DMS 273 (cell line): ENCODE measurements at regions not wholly inside any gene's neighbourhood (a gene's known extent, or its start where the extent isn't known, plus 50 kb on each side); places are given as distances from the start of the nearest gene placed in this dataset.
A peak's percentile ranks its signal among the peaks of the same experiment; 100 is the strongest.

Source experiments
- DNase-seq: peaks from one replicate; lab custom pipeline; 2025; ENCODE audit not compliant: unreplicated experiment; lab: John Stamatoyannopoulos, UW

DNA sequence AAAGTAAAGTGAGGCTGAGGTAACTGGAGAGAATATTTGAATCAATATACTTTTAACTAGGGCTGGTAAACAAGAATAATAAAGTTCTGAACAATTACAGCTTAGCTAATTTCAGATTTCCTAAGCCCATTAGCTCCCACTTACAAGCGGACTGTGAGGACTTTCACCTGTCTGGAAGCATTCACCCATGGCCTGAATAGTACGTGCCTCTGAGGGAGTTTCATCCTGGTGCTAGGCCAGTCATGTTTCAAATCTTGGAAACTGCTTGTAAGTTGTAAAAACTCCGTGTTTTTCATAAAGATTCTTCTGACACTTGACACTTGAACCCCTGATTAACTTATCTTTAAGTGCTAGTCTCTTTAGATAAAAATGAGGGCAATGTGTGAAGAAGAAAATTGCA lies 975.2 kb upstream of the GHITM start:
- no peak for DNase-seq

GRCh38 chr10:83165265-83165664 lies 974.0 kb upstream of the GHITM start:
- DNase-seq: peak; percentile 71

- peak; percentile 78 for DNase-seq
Measured at GRCh38 chr10:83166344-83166743, 973.0 kb upstream of the GHITM start.

GRCh38 chr10:83167081-83167480 lies 972.2 kb upstream of the GHITM start:
- no peak for DNase-seq

GRCh38 chr10:83176901-83177300 lies 962.4 kb upstream of the GHITM start:
- no peak for DNase-seq

DNA sequence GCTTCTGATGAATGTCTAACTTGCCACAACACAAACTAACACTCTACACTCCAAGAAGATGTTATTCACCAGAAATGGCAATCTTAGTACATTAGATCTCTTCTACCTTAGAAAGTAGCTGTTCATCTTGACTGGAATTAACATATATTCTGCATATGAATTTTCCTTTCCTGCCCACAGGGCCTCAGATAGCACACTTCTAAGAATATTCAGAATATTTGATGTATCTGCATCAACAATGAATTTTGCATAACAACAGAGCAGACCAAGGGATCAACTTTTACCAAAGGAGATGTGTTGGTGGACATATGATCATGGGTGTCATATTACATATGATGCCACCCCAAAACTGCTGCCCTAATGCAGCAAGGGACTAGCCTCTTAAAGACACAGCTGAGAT lies 960.8 kb upstream of the GHITM start:
- DNase-seq: no peak

- no peak for DNase-seq
Measured at GRCh38 chr10:83179371-83179770, 959.9 kb upstream of the GHITM start.

DNA sequence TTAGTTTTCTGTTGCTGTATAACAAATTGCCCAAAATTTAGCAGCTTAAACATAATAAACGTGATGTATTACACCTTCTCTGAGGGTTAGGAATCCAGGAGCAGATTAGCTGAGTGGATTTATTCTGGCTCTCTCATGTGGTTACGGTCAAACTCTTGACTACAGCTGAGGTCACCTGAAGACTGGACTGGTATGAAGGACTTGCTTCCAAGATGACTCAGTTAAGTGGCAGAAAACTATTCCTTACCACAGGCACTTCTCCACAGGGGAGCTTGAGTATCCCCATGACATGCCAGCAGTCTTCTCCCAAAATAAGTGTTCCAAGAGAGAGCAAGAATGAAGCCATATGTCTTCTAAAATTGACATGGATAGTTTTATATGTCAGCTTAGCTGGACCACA lies 957.2 kb upstream of the GHITM start:
- no peak for DNase-seq

GRCh38 chr10:83184641-83185040 lies 954.7 kb upstream of the GHITM start:
- no peak for DNase-seq

DNA sequence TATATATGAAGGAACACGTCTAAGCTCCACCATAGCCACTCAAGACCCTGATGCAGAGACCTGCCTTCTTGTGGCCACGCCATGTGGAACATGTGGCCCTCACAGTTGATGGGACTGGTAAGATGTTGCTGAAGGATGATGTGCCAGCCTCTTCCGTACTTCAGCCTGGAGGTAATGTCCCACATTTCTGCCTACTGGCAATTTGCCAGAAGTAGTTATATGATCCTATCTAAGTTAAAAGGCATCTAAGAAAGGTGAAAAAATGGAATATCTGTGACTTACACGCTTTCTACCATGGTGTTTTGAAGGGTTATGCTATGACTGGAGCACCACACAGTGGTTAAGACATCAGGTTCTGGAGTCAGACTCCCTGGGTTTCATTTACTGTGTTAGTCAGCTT lies 948.7 kb upstream of the GHITM start:
- DNase-seq: peak; percentile 1

DNA sequence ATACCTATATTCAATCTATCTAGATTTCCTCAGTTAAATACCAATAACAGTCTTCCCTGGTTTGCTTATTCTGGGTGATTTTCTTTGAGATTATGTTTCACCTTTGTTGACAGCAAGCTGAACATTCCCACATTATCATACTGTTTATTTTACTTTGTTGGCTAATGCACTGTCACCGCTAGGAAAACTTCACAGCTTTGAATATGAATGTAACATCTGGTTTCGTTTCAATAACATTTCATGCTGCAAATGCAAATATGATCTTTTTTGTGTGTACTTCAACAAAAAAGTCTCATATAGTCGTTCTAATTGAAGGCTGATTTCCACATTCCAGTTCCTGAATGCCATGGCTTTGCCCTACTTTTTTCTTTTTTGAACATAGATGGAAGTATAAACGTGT lies 946.3 kb upstream of the GHITM start:
- no peak for DNase-seq

DNA sequence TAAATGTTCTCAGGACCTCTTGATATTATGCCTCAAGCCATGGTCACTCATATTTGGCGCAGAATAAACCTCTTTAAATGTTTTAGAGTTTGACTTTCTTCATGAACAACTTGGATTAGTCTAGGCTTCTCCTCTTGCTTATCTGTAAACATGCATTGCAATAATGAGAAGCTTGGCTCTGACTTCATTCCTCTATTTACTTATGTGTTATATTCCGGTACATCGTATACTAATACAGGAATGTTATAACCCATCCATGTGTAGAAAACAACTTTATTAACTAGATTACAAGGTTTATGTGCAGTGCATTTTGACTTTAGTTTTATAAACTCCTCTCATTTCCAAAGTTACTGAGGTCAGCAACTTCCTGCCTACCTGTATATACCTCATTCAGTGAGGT lies 944.3 kb upstream of the GHITM start:
- no peak for DNase-seq

DNA sequence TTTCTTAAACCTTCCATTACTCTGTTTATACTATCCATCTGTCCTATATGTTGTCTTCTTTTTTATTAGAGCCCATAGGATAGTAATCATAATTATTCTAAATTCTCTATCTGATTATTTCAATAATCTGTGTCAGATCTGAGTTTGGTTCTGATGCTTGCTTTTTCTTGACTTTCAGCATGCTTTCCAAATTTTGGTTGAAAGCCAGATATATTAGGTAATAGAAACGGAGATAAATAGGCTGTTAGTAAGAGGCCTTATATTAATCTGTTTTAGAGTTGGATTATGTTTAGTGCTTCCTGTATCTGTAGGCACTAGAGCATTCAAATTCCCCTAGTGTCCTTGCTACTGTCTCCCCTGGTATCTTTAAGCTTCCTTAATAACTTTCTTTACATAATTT lies 939.9 kb upstream of the GHITM start:
- DNase-seq: no peak

DNA sequence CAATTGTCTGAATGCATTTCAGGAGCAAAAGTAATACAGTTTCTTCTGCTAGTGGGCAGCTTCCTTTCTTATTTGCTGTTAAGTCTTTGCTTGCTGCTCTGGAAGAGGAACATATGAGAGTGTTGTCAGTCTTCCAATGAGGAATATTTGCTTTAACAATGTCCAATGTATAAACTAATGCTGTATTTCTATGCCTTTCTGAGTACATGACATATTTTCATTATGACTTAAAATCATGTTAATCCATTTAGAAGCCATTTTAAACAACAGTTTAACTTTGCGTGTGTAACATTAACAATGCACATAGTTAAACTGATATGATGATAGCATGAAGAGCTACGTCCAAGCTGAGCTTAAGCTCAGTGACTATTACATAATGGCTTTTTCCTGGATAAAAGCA lies 933.4 kb upstream of the GHITM start:
- DNase-seq: no peak

DNA sequence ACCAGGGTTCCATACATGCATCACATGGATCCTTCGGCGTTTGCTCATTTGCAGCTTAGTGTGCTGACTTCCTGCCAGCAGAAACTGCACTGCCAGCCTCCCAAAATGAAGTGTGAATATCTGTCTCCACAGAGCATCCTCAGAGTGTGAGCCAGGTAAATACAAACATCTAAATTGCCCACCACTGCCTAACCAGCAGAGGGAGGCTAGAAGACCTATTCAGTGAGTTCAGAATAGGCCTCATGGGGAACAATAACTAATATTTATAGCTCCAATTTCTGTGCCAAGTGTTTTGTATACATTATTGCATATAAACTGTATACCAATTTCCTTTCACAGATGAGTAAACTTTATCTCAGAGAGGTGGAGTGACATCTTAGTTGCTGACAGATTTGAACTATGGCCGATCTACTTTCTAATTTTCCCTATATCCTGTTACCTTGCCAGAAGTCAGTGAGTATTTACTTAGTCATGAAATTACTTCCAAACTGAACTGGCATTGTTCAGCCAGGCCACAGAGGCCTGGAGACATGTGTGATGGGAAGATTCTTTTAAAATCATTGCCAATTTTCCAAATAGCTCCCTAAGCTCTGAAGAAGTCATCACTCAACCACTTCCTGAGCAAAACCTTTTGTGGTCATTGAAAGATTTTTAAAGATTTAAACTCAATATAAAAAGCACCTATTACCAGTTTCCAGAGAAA lies 926.5 kb upstream of the GHITM start:
- DNase-seq: no peak

GRCh38 chr10:83214136-83214535 lies 925.2 kb upstream of the GHITM start:
- peak; percentile 66 for DNase-seq

- DNase-seq: no peak
Measured at GRCh38 chr10:83218205-83218604, 921.1 kb upstream of the GHITM start.

GRCh38 chr10:83222300-83222699 lies 917.0 kb upstream of the GHITM start:
- no peak for DNase-seq

DNA sequence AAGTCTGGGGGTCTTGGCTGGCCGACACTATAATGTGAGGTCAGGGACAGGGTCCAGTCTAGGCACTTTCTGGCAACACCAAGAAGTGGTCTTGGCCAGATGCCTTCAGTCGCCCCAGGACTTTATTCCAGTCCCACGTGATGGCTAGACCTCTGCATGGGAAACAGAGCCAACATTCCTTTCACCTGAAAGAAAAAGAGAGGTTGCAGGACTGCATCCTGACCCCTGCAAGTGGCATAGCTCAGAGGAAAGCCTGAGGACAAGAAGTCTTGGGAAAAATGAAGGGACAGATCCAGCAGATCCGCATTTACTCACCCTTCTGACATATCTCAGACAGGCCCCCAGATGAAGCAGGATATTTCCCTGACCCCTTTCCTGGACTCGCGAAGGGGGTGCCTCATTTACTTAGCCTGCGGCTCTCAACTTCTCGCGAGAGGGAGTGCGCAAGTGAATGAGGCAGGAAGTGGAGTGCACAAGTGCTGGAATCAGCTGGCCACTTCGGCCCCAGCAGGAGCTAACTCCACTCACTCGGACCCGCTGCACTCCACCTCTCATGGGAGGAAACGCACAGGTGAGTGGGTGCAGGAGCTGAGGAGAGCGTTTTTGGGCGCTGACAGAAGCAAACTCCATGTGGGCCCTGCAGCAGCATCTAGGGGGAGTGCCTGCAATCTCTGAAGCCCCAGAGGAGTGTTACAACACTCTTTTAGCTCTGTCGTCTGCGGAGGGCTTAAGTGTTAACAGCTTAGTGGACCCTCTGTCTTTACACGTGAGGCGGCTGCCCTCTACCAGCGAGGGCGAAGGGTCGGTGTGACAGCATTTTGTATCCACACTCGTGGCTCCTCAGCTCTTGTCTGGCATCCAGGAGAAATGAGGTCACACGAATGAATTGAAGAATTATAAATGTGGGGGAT lies 916.2 kb upstream of the GHITM start:
- DNase-seq: no peak

DNA sequence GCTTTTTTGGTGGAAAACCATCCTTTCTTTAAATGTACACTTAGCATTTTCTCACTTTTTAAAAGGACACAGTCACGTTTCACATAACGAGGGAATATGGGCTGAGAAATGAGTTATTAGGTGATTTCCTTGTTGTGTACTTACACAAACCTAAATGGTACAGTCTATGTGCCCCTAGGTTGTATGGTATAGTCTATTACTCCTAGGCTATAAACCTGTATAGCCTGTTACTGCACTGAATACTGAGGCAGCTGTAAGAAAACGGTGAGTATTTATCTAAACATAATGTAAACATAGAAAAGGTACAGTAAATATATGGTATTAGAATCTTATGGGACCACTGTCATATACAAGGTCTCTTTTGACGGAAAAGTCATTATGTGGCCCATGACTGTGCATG lies 913.5 kb upstream of the GHITM start:
- DNase-seq: no peak

DNA sequence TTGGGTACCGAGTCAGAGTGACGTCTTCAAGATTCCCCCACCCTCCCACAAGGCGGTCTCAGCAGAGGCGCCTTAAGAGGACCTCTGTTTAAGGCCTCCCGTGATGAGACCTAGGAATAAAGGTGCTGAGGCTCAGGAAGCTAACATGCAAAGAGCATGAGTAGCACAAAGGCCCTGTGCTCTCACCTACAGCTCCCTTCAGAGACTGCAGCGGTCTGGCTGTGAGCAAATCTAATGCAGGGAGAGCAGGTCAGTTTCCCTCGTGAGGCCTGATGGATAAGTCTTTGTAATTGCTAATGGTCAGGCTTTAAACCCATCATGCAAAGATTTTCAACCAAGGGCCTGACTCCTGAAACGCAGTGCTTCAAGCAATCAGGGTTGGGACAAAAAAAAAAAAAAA lies 909.3 kb upstream of the GHITM start:
- DNase-seq: no peak

- no peak for DNase-seq
Measured at GRCh38 chr10:83233691-83234090, 905.6 kb upstream of the GHITM start.
